H54 (cell line): ENCODE measurements at regions not wholly inside any gene's neighbourhood (a gene's known extent, or its start where the extent isn't known, plus 50 kb on each side); places are given as distances from the start of the nearest gene placed in this dataset.

Experiments used
- DNase-seq: peaks from one replicate; pipeline ENCODE4 v3.0.0; 2011; ENCODE audit warnings: low spot score, mixed read lengths; ENCODE audit not compliant: insufficient read length
- FAIRE-seq: peaks from 3 replicates; lab custom pipeline; 2011; peaks lifted over from hg19 to GRCh38; lab: Jason Lieb, UNC
- POLR2A ChIP-seq: IDR thresholded peaks from 2 replicates; pipeline ENCODE4 v1.6.1; 2011; ENCODE audit warnings: low read depth, mild to moderate bottlenecking, low read length

DNA sequence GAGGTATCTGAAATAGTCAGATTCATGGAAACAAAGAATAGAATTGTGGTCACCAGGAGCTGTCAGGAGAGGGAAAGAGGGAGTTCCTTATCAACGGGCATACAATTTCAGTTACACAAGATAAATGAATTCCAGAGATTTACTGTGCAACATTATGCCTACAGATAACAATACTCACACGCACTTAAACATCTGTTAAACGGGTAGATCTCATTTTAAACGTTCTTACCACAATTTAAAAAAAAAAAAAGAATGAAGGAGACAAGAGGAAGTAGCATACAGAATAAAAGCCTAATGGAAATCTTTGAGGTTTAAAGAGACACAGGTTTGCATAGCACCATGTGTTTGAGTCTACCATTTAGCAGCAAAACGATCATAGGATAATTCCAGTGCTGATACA, 298.0 kb downstream of the DKK2 start:
- FAIRE-seq (no peak), DNase-seq (no peak)
- TF ChIP-seq POLR2A = no peak

DNA sequence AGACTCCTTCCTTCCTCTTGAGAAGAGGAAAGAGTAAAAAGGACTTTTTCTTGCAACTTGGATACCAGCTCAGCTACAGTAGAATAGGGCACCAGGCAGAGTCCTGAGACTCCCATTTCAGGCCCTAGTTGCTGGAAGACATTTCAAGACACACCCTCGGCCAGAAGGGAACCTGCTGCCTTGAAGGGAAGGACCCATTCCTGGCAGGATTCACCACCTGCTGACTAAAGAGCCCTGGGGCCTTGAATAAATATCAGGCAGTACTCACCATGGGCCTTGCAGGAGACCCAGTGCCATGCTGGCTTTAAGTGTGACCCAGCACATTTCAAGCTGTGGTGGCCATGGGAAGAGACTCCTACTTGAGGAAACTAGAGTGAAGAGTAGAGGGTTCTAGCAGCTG, 317.6 kb downstream of the DKK2 start:
- no peak for FAIRE-seq
- TF ChIP-seq POLR2A = no peak
- DNase-seq = no peak

DNA sequence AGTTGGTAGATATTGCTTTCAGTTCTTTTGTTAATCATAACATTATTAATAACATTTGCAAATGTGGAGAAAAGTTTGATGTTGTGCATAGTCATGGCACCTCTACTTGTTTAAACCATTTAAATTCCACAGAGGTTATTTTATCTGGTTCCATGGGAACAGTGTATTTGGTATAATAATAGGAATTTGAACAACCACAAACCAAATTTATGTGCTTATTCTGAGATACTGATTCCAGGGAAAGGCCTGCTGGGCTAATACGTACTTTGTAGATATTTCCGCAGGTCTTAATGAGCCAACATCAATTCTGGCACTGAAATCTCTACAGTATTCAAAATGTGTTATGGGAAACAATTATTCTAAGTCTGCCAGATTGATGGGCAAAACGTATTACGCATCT, 319.0 kb downstream of the DKK2 start:
- FAIRE-seq (no peak), DNase-seq (no peak)
- TF ChIP-seq POLR2A = no peak

DNA sequence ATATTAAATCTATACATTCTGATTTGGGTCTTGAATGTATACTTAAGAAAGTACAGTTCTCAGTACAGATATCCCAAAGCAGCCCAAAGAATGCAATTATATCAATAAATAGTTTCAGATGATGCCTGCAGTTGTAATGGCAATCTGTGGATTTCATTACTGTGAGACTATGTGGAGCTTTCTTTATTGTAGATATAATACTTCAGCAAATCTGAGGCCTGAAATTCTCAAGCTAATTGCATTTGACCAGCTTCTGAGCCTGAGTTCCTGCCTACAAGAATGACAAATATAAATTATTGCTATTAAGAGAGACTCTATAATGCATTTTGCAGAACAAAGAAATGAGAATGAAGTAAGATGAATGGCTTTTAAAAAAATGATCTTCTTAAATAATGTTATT, 320.3 kb downstream of the DKK2 start:
- no peak for FAIRE-seq
- TF ChIP-seq POLR2A = no peak
- no peak for DNase-seq

DNA sequence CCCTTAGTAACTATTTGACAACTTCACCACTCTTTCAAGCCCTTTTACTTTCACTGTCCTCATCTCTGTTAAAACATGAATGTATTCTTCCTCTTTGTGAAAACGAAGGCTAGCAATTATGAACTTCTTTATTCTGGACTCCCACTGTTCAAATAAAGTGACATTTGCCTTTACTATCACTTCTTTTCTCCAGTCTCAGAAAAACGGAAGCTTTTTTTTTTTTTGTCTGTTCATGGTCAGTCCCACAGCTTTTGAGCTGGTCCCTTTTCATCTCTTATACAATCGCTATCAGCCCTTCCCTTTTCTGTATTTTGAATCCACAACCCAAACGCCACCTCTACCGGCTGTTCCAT, 327.7 kb downstream of the DKK2 start:
- no peak for FAIRE-seq
- no peak for TF ChIP-seq POLR2A

DNA sequence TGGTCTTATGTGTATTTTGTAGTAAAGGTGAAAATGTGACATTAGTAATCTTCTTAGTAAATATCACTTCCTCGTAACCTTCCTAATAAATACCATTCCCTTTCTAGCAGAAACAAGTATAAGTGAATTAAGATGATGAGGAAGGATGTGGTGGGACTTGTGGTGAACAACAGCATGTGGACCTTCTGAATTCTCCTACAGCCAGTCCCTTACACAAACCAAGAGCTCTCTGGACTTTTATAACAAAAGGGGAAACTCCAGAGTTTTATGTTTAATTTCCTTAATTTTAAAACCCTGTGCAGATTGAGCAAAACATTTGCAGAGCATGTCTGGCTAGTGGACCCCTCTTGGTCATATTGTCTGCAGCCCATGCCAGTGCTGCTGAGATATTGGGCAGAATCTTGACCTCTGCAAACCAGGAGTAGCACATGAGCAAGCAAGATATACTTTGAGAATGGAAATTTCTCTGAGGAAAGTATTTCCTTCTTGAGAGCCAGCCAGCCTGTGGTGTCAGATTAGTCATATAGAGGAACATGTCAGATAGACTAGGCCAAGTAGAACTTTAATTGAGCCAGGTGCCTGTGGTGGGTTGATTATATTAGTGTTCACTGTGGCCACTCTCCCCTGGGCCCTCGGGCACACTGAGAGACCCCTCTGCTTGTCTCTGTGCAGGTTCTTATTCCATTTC, 328.2 kb downstream of the DKK2 start:
- DNase-seq (no peak), FAIRE-seq (no peak)
- no peak for TF ChIP-seq POLR2A

More for the DNA sequence above, 327.7 kb downstream of the DKK2 start:
- DNase-seq = no peak

DNA sequence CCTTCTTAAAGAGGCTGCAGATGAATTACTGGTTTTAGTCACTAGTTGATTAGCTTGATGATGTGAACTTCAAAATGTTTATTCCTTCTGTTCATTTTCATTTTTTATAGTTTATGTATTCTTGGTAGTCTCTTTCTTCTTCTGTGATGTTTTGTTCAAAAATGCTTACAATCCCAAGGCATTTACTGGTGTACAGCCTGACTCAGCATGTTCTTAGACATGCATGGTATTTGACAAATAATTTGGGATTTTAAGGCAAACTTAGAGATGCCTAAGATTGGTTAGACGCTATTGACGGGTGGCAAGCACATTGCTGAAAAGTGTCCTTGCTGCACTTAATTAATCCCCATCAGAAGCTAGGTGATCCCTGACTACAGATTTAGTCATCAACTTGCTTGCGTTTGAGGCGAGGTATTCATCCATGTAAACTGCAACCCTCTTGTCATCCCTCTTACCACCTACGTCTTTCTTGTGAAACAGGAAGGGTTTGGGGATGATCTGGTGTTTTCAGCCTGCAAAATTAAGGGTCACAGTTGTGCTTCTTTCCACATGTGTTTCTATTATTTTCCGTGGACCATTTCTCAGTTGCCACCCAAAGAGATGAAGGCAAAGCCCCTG, 331.8 kb downstream of the DKK2 start:
- no peak for DNase-seq
- FAIRE-seq = no peak
- TF ChIP-seq POLR2A = no peak

DNA sequence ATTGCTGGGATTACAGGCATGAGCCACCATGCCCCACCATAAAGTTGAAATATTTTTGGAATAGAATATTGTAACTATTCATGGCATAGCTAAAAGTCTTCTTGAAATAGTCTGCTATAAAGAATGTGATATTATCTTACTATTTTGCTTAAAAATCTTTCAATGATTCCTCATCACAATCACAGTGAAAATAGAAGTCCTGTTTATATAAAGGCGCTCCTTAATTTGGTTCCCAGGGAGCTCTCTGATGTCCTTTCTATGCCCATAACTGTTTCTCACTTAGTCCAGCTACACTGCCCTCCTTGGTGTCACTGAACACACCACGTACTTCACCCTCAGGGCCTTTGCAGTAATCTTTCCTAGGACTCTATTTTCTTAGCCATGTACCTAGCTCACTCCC, 331.7 kb upstream of the GIMD1 start:
- TF ChIP-seq POLR2A = no peak
- no peak for DNase-seq
- FAIRE-seq = no peak

DNA sequence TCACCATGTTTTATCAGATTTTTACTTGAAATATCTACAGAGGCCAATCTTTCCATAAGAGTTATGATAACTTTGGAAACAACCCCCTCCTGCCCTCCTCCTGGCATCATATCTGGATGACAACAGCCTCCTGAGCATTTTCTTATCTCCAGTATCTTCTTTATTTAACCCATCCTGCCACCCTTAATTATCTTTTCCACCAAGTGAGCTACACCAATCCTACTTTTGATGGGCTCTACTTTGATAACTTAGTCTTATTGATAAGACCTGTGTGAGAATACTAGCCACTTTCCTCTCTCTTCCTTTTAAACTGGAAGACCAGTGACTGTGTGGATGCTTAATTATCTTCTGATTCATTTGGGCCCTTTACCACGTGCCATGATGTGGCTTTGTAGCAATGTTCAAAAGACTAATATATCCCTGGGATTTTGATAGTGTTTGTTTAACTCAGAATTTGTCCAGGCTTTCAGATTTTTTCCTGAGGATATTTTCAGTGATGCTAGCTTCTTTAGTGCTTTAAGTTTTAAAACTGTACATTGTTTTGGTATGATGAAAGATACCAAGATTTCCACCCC, 330.1 kb upstream of the GIMD1 start:
- TF ChIP-seq POLR2A = no peak
- DNase-seq = no peak
- no peak for FAIRE-seq

DNA sequence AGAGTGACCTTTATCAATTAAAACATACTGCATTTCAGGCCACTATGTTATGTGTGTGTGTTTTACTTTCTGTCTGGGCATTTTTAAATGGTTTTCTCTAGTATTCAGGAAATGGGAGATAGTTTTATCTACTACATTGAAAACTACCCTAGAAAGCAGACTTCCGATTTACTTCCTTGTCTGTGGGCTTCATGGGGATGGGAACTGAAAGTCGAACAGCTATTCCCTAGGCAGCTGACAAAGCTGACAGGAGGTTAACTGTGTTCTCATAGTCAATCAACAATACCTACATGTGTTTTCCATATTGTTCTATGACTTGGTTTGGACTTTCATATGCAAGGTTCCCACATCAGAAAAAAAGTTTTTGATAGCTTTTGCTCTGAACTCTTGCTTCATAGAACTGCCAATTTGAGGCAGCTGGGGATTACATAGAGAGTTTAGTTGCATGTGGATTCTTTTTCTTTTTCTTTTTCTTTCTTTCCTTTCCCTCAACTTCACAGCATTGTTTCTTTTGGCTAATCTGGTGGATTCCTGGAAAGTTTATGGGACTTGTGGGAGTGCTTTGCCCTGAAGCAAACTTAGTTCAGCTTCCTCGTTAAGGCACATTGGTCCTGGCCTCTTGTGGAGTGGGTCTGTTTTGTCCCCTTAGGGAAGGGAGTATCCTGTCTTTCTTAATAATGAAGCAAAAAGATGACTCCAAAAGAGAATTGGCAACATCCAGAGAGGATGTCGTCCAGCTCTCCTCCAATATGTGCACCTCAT, 327.1 kb upstream of the GIMD1 start:
- DNase-seq (no peak), FAIRE-seq (no peak)
- TF ChIP-seq POLR2A = no peak

DNA sequence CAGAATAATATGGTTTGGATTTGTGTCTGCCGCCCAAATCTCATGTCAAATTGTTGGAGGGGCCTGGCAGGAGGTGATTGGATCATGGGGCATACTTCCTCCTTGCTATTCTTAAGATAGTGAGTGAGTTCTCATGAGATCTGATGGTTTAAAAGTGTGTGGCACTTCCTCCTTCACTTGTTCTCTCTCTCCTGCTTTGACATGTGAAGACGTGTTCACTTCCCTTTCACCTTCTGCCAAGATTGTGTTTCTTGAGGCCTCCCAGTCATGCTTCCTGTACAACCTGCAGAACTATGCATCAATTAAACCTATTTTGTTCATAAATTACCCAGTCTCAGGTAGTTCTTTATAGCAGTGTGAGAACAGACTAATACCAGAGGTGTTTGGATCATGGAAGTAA, 325.7 kb upstream of the GIMD1 start:
- no peak for TF ChIP-seq POLR2A
- FAIRE-seq = no peak

DNA sequence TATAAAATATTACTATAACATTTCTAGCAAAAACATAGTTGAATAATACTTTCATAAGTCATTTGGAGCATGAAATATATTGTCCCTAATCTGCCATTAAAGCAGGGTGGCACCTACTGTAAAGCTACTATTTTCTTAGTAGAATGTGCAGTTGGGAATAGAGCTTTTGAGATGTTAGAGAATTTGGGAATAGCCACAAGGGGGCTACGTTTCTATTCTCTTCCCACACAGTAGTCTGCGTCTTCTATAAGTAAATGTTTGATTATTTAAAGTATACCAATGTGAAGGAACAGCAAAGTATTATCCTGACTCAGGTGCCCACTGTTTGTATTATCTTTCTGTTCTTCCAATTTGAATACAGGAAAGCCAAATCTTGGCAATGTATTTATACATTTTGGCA, 323.2 kb upstream of the GIMD1 start:
- DNase-seq (no peak), FAIRE-seq (no peak)
- TF ChIP-seq POLR2A = no peak

More for the DNA sequence above, 325.7 kb upstream of the GIMD1 start:
- no peak for DNase-seq

DNA sequence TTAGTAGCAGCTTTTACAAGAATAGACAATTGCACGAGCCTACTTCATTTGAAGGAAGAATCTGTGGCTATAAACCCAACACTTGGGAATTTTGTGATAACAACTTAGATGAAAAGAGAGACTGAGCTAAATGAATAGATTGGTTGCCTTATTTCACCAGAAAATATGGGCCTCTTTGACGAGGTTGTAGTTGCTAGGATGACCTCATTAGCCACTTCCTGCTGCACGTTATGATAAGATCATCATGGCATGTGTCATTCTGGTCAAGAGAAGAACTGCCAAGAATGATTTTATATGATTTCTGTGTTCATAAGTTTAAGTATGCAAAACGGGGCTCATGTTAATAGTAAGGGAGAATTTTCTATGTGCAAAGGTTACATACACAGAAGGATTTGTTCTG, 321.9 kb upstream of the GIMD1 start:
- TF ChIP-seq POLR2A = no peak
- DNase-seq (no peak), FAIRE-seq (peak; percentile 58)

DNA sequence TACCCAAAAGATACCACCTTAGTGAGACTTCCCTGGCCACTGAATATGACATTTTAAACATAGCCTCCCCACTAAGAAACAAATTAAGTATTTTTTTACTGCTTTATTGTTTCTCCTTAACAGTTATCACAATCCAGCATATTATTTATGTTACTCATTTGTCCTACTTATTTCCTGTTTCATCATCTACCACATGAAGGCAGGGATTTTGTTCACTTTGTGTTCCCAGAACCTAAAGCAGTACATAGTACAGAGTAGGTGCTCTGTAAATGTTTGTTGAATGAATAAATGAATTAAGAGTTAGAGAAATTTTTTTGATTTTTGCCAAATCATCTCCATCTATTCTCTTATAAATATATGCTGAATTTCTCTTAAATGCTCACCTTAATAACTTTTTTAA, 318.4 kb upstream of the GIMD1 start:
- FAIRE-seq (no peak), DNase-seq (no peak)
- TF ChIP-seq POLR2A = no peak
